Stimulated activated naive B cell treated with anti-CD40 and anti-IgM and Interleukin-4, amounts not matched to agents 10 μg/mL and 1 μg/mL and 100 μg/mL, for 72 hours (primary cell): ENCODE measurements at regions not wholly inside any gene's neighbourhood (a gene's known extent, or its start where the extent isn't known, plus 50 kb on each side); places are given as distances from the start of the nearest gene placed in this dataset.
A peak's percentile ranks its signal among the peaks of the same experiment; 100 is the strongest.

Source experiments
- ATAC-seq, 2 donors: fragments of 150-1000 bp; cut with Tn5 transposase; replicated peaks; 2 replicates each; pipeline ENCODE4 v1.10.0; 2021; ENCODE audit warnings: moderate library complexity in 1 of 2
- DNase-seq: peaks from one replicate; pipeline ENCODE4 v3.0.0; 2021
- H3K27ac Mint-ChIP-seq: one replicate; pipeline ENCODE4 v1.8.0; 2022; ENCODE audit warnings: mild to moderate bottlenecking, mixed read lengths
- H3K27me3 Mint-ChIP-seq, 2 donors: one replicate each; pipeline ENCODE4 v1.8.0; 2022; ENCODE audit warnings: mixed read lengths in 2 of 2
- H3K36me3 Mint-ChIP-seq, 2 donors: one replicate each; pipeline ENCODE4 v1.8.0; 2022; ENCODE audit warnings: mixed read lengths in 2 of 2, mild to moderate bottlenecking in 1 of 2
- H3K4me1 Mint-ChIP-seq, 2 donors: one replicate each; pipeline ENCODE4 v1.8.0; 2022; ENCODE audit warnings: mixed read lengths in 2 of 2, mild to moderate bottlenecking in 1 of 2
- H3K4me3 Mint-ChIP-seq, 2 donors: one replicate each; pipeline ENCODE4 v1.8.0; 2022; ENCODE audit warnings: mild to moderate bottlenecking in 2 of 2, mixed read lengths in 2 of 2, moderate library complexity in 1 of 2
- H3K9me3 Mint-ChIP-seq, 2 donors: one replicate each; pipeline ENCODE4 v1.8.0; 2022; ENCODE audit warnings: mixed read lengths in 2 of 2, mild to moderate bottlenecking in 1 of 2

DNA sequence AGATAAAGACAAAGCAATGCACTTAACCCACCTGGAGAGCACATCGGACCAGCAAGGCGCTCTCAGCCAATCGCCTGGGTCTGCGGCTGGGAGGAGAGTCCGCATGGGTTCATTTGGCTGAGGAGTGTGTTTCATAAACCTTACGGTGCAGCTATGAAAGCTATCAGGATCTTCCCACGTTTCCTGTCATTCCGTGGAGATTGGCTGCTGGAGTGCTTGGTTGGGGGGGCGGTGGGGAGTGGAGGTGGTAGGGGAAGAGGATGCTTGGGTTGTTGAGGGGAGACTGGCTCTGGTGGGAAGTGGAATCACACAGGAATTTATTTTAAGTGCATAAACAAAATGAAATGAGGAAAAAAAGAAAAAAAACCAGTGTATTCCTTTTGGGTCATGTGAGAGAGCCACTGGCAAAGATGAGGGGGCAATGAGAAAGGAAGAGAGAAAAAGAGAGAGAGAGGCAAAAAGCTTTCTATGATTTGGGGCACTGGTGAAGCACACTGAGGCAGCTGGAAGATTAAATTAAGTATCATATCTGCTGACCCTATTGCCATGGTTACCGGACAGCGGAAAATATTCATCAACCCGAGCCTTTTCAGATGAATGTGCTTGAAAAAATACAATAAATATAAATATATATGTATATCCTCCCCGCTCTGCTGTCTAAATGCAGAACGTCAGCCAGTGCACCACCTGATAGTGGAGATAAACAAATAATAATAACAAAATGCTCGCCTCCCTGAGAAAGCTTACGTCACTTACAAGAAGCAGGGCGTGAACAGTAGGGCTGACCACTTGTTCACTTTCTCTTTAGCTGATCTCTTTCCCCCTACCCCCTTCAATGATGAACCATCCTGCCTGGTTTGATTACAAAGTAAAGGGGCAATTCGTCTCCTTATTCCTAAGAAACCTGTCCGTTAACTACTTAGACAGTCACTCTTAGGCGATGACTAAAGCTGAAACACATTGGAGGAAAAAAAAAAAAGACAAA lies 457.0 kb upstream of the ZFHX3 start:
- Mint-ChIP-seq H3K27ac (no peak overlapping the region), H3K9me3 (peaks cover 0 to 2% of the 10 kb centered on the region in 2 donors), H3K27me3 (no peaks in the 10 kb centered on the region), H3K36me3 (no peaks in the 10 kb centered on the region), H3K4me1 (no peaks in the 10 kb centered on the region), H3K4me3 (no peak overlapping the region)
- no peak for DNase-seq
- ATAC-seq: no peak

DNA sequence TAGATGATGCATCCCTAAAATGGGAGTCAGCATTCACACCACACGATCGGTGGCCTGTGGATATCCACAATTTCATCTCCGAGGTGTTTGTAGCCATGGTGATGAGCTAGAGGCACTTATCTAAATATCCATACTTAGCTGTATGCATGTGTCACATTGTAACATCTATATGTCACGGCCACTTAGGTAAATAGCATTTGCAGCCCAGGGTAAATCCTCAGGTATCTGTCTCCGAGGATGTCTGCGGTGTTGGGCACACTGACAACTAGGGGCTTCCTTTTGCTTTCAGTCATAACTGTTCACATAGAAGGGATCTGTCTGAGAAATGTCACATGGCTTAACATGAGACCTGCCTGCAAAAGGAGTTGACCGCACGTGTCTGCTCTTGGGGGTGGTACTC lies 455.2 kb upstream of the ZFHX3 start:
- no peaks in the 10 kb centered on the region for H3K4me1 Mint-ChIP-seq
- H3K9me3 Mint-ChIP-seq: no peaks in the 10 kb centered on the region
- no peaks in the 10 kb centered on the region for H3K27me3 Mint-ChIP-seq
- H3K36me3 Mint-ChIP-seq: no peaks in the 10 kb centered on the region
- DNase-seq: no peak
- ATAC-seq: no peak
- H3K27ac Mint-ChIP-seq: no peak overlapping the region
- H3K4me3 Mint-ChIP-seq: no peak overlapping the region

DNA sequence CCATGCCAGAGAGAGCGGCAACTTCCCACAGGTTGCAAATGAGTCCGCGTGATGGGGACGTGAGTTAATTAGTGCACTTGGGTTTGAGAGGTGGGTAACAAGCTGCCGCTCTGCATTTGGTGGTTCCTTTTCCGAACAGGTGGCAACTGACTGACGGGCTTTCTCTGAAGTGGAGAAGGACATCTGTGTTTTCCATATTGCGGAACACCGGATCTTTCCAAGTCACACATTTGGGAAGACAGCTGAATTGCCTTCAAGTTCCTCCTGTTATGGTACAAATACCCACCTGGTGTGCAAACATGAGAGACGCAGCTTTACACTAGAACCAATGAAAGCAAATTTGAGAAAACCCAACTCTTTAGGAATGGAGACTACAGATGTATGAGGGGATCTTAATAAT lies 451.3 kb upstream of the ZFHX3 start:
- DNase-seq: no peak

DNA sequence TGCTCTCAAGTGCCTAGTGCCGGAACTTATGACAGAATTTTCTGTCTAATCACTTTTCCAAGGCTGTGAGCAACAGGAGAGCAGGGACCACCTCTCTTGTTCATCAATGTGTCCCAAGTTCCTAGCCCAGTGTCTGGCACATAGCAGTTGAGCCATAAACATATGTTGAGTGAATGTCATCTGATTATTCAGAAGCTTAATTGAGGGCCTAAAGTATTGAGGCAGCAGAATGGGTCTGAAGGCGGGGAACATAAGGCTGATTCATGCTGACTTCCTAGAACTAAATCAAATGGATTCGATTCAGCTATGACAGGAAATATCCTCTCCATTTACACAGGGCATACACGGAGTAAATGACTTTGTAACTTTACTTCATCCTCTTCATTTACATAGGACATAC lies 438.0 kb upstream of the ZFHX3 start:
- Mint-ChIP-seq H3K36me3 (no peaks in the 10 kb centered on the region), H3K27ac (no peak overlapping the region), H3K9me3 (peaks cover 0 to 3% of the 10 kb centered on the region in 2 donors), H3K4me3 (no peak overlapping the region), H3K4me1 (peaks cover 3 to 6% of the 10 kb centered on the region in 2 donors), H3K27me3 (peaks cover 21 to 33% of the 10 kb centered on the region in 2 donors)
- DNase-seq (no peak), ATAC-seq (no peak)

More for the DNA sequence above, 451.3 kb upstream of the ZFHX3 start:
- no peaks in the 10 kb centered on the region for H3K9me3 Mint-ChIP-seq
- no peak overlapping the region for H3K4me3 Mint-ChIP-seq
- ATAC-seq: no peak
- H3K27me3 Mint-ChIP-seq: no peaks in the 10 kb centered on the region
- no peaks in the 10 kb centered on the region for H3K4me1 Mint-ChIP-seq
- H3K27ac Mint-ChIP-seq: no peak overlapping the region
- no peaks in the 10 kb centered on the region for H3K36me3 Mint-ChIP-seq

DNA sequence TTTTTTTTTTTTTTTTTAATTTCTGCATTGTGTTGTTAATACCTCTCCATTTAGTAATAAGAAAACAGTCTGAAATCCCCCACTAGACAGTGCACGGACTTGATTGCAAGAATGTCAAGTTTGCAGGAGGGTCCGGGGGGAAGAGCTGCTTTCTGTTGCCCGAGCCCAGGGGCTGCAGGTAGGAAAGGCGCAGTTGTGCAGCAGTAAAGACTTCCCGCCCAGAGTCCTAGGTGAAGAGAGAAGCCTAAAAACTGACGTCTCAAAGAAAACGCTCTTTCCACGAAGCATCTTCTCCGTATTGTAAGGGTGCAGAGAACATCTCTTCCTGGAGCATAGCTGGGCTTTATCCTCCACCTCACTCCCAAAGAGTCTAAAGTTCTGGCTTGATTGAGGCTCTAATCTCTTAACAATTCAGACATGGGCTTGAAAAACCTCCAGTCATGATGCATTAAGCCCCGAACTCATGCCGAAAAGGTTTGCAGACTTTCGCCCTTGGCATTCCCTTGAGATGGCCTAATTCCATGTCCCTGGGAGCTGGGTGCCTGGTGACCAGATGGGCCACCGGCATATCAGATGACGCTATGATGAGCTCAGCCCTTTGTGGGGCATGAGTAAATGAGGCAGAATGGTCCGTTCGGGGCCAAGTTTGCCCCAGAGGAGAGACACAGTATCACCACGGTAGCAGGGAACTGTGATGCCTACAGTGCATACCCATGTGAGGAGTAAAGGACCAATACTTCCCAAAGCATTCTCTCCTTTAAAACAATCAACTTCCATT lies 436.2 kb upstream of the ZFHX3 start:
- no peak for ATAC-seq
- Mint-ChIP-seq H3K27ac (no peak overlapping the region), H3K4me3 (no peak overlapping the region), H3K36me3 (no peaks in the 10 kb centered on the region), H3K27me3 (peaks cover 25 to 44% of the 10 kb centered on the region in 2 donors), H3K9me3 (peaks cover 0 to 3% of the 10 kb centered on the region in 2 donors), H3K4me1 (peaks cover 3 to 6% of the 10 kb centered on the region in 2 donors)
- DNase-seq: no peak

DNA sequence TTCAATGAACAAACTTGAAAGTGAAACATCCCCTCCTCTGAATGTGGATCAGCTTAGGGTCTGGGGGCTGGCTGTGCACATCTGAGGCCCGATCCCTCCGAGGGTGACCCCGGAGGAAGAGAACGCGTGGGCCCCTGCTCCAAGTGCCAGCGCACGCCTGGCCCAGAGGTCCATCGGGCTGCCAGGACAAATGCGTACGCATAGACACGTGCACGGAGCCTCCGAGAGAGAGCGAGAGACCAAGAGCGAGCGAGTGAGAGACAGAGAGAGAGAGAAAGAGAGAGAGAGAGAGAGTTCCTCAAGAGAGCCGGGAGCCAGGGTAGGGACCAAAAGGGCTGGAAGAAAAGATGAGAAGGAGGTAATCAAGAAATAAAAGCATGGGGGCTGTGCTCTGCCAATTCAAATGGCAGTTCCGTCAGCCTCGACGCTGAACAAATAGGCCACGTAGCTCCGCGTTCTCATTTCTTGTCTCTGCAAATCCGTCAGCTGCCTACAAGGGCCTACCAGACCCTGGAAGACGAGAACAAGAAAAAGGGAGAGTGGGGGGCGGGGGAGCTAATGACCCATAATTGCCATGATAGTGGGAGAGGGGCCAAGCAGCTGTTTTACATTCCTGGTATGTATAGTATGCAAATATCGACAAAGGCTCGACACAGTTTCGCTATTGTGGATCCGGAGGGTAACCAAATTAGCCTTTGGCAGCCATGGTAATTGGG lies 435.3 kb upstream of the ZFHX3 start:
- Mint-ChIP-seq H3K9me3 (peaks cover 0 to 3% of the 10 kb centered on the region in 2 donors), H3K4me3 (peak overlapping the region; percentile 13 to 20), H3K4me1 (peaks cover 3 to 6% of the 10 kb centered on the region in 2 donors), H3K27ac (no peak overlapping the region), H3K36me3 (no peaks in the 10 kb centered on the region), H3K27me3 (peaks cover 26 to 46% of the 10 kb centered on the region in 2 donors)
- ATAC-seq (no peak), DNase-seq (no peak)

DNA sequence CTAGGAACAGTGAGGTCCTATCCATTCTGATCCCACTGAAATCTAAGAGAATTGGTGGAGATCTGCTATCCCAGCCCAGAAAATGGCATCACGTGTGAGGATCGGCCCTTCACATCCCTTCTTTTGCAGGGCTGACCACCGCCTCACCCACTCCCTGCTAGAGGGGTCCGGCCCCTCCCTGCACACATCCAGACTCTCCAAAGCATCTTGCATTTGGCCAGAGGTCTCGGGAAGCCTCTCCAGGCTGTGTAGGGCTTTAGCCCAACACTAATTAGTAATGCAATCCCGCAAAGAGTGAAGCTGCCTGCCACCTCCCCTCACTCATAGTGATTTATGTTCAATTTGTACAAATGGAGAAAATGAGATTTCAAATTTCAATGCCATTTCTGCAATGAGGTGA lies 434.4 kb upstream of the ZFHX3 start:
- Mint-ChIP-seq H3K9me3 (peaks cover 0 to 3% of the 10 kb centered on the region in 2 donors), H3K36me3 (no peaks in the 10 kb centered on the region), H3K4me1 (peaks cover 3 to 6% of the 10 kb centered on the region in 2 donors), H3K27ac (no peak overlapping the region), H3K4me3 (no peak overlapping the region), H3K27me3 (peaks cover 26 to 46% of the 10 kb centered on the region in 2 donors)
- DNase-seq (no peak), ATAC-seq (no peak)

DNA sequence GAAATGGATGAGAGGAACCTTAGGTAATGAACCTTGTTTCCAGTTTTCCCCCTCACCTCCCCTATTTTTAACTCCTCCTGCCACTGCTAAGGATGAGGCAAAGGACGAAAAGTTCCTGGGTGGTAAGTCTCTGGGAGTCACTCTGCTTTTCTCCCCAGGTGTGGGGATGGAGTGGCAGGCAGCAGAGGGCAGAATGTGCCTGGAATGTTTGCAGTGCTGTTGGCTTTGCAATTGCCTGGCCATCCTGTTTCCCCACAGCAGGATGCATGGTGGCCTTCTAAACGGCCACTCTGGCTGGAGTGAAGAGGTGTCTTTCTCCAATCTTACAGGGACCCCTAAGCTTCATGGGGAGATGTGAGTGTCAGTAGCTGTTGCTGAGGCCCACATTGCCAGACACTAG lies 432.5 kb upstream of the ZFHX3 start:
- ATAC-seq (no peak), DNase-seq (no peak)
- Mint-ChIP-seq H3K36me3 (no peaks in the 10 kb centered on the region), H3K4me3 (no peak overlapping the region), H3K9me3 (no peaks in the 10 kb centered on the region), H3K27ac (no peak overlapping the region), H3K4me1 (peaks cover 3 to 6% of the 10 kb centered on the region in 2 donors), H3K27me3 (peaks cover 26 to 30% of the 10 kb centered on the region in 2 donors)

DNA sequence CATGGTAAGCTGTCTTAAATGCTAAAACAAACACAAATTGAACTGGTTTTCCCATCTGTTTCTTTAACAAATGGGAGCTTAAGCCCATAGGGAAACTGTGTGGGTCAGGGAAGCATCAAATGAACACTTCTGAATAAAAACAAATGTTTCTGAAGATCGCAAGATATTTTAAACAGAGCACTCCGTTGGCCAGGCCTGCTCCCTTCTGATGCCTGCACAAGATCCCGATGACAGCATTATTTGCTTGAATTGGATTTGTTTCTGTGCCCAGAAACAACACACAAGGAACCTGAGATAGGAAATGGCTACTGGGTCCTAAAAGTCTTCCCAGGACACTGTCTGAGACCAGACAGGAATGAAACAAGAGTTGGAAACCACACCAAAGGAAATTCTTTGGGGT lies 425.8 kb upstream of the ZFHX3 start:
- Mint-ChIP-seq H3K27ac (no peak overlapping the region), H3K9me3 (no peaks in the 10 kb centered on the region), H3K36me3 (no peaks in the 10 kb centered on the region), H3K4me1 (no peaks in the 10 kb centered on the region), H3K4me3 (no peak overlapping the region), H3K27me3 (peaks cover 0 to 7% of the 10 kb centered on the region in 2 donors)
- ATAC-seq (no peak), DNase-seq (no peak)

DNA sequence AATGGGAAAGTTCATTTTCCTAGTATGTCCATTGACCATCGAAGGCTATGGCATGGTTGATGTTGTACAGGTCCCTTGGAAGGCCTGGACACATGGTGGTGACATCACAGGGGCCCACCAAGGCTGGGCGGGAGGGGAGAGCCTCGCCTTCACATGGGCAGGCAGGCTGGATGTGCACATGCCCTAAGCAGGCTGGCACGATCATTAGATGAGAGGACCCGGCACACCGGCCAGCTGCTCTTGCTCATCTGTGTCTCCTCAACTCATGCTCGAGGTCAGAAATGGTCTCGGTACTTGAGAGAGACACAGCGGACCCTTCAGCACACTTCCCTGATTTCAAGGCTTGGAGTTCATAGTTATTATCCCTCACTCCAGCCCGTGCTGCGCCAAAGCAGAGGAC lies 416.9 kb upstream of the ZFHX3 start:
- H3K27ac Mint-ChIP-seq: no peak overlapping the region
- DNase-seq (no peak), ATAC-seq (no peak)
- H3K4me3 Mint-ChIP-seq: no peak overlapping the region
- H3K9me3 Mint-ChIP-seq: peaks cover 0 to 16% of the 10 kb centered on the region in 2 donors
- peaks cover 0 to 2% of the 10 kb centered on the region in 2 donors for H3K36me3 Mint-ChIP-seq
- no peaks in the 10 kb centered on the region for H3K4me1 Mint-ChIP-seq
- H3K27me3 Mint-ChIP-seq: peaks cover 0 to 7% of the 10 kb centered on the region in 2 donors

DNA sequence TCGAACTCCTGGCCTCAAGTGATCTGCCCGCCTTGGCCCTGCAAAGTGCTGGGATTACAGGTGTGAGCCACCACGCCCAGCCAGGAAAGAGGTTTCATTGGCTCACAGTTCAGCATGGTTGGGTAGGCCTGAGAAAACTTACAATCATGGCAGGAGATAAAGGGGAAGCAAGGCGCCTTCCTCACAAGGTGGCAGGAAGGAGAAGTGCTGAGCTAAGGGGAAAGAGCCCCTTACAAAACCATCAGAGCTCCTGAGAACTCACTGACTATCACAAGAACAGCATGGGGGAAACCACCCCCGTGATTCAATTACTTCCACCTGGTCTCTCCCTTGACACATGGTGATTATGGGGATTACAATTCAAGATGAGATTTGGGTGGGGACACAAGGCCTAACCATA lies 411.7 kb upstream of the ZFHX3 start:
- Mint-ChIP-seq H3K4me3 (no peak overlapping the region), H3K27me3 (no peaks in the 10 kb centered on the region), H3K9me3 (peaks cover 6 to 20% of the 10 kb centered on the region in 2 donors), H3K27ac (no peak overlapping the region), H3K36me3 (peaks cover 0 to 2% of the 10 kb centered on the region in 2 donors), H3K4me1 (no peaks in the 10 kb centered on the region)
- no peak for ATAC-seq
- no peak for DNase-seq

DNA sequence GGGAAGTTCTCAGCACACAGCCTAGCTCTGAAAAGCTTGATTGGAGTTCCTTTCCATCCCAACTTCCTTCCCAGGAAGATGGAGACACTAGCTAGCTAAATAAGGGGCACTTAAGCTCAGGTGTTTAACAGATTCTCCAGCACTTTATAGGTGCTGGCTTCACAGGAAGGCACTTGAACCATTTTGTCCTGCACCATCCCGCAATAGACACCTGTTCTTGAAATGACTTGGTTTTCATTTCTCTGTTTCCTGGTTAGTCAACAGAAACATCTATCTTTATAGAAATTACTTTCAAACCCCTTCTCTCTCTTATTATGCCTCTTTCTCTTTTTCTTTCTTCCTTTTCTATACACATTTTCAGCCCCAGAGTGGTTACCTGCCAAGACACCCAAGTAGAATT lies 409.9 kb upstream of the ZFHX3 start:
- Mint-ChIP-seq H3K27ac (no peak overlapping the region), H3K4me3 (no peak overlapping the region), H3K27me3 (no peaks in the 10 kb centered on the region), H3K36me3 (peaks cover 0 to 2% of the 10 kb centered on the region in 2 donors), H3K9me3 (peaks cover 6 to 20% of the 10 kb centered on the region in 2 donors), H3K4me1 (no peaks in the 10 kb centered on the region)
- DNase-seq (no peak), ATAC-seq (no peak)

DNA sequence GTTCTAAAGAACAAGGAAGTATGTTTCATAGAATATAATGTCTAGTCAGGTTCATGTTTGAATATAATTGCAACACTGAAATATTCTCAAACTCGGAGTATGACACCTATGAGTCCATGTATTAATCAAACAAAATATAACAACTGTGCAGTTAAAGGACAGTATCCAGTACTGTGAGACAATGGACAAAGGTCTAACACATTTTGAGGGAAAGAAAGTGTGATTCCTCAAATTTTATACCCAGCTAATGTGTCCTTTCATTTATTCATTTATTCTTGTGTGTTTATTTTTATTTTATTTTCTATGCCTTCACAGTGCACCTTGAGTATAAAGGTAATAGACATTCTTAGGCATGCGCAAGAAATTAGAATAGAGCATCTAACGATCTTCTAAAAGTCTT lies 401.0 kb upstream of the ZFHX3 start:
- H3K9me3 Mint-ChIP-seq: peaks cover 18 to 21% of the 10 kb centered on the region in 2 donors
- no peak overlapping the region for H3K27ac Mint-ChIP-seq
- H3K4me3 Mint-ChIP-seq: no peak overlapping the region
- peaks cover 0 to 2% of the 10 kb centered on the region in 2 donors for H3K36me3 Mint-ChIP-seq
- no peaks in the 10 kb centered on the region for H3K27me3 Mint-ChIP-seq
- ATAC-seq (no peak), DNase-seq (no peak)
- H3K4me1 Mint-ChIP-seq: no peaks in the 10 kb centered on the region

DNA sequence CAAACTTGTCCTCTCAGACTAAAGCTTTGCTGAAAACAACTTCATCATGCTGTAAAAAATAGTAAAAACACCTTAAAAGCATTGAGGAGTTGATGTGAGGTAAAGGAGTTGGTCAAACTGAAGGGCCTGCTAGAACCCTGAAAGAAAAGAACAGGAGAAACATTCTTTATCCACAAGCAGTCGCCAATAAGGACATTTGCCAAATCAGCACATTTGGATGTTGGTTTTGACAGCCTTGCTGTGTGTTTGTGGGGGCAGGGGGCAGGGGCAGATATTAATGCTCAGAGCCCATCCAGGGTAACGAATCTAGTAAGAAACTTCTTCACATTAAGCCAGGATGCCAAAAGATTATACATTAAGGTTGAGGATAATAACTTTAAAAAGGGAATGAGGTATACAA lies 399.9 kb upstream of the ZFHX3 start:
- no peak overlapping the region for H3K27ac Mint-ChIP-seq
- no peaks in the 10 kb centered on the region for H3K4me1 Mint-ChIP-seq
- H3K36me3 Mint-ChIP-seq: peaks cover 0 to 2% of the 10 kb centered on the region in 2 donors
- no peak overlapping the region for H3K4me3 Mint-ChIP-seq
- DNase-seq (no peak), ATAC-seq (no peak)
- peaks cover 0 to 9% of the 10 kb centered on the region in 2 donors for H3K27me3 Mint-ChIP-seq
- H3K9me3 Mint-ChIP-seq: peaks cover 18 to 21% of the 10 kb centered on the region in 2 donors
